Uterus (tissue), 2 donors: ENCODE measurements at regions not wholly inside any gene's neighbourhood (a gene's known extent, or its start where the extent isn't known, plus 50 kb on each side); places are given as distances from the start of the nearest gene placed in this dataset.
"Not testable (repeated sequence)": the region's sequence is repeated elsewhere in the genome, so short reads cannot be mapped to it uniquely, and the experiment has no call there.

Experiments
- CTCF ChIP-seq, 4 experiments: fragments of 200-600 bp in 2 of 4; fragments of 450-650 bp in 2 of 4; sonication (generic) in 2 of 4; IDR thresholded peaks; one replicate each; pipeline ENCODE4 v1.5.1; 2016 to 2019; ENCODE audit warnings: antibody characterized with exemption in 4 of 4, mild to moderate bottlenecking in 2 of 4, moderate library complexity in 1 of 4
- POLR2A ChIP-seq, 2 donors: fragments of 450-650 bp; IDR thresholded peaks; one replicate each; pipeline ENCODE4 v1.6.1; 2016; ENCODE audit warnings: antibody characterized with exemption in 2 of 2, mild to moderate bottlenecking in 1 of 2, moderate library complexity in 1 of 2

GRCh38 chr6:4724727-4725126, 51.5 kb upstream of the CDYL start:
- TF ChIP-seq POLR2A, CTCF (IDR thresholded peaks at IDR 0.05): not testable (repeated sequence)
